ENCODE measurements at regions not wholly inside any gene's neighbourhood (a gene's known extent, or its start where the extent isn't known, plus 50 kb on each side); places are given as distances from the start of the nearest gene placed in this dataset.

- TF ChIP-seq ZNF462 (CRISPR knock-in tag; IDR thresholded peaks at IDR 0.05), result no peak
- no peak for TF ChIP-seq CREB1 (CRISPR knock-in tag; IDR thresholded peaks at IDR 0.05; ENCODE audit: low read depth)
- no peak for TF ChIP-seq STAT1 (IDR thresholded peaks at IDR 0.05; ENCODE audit: unreplicated experiment)
These were observed 249.0 kb upstream of the SALL1 start (continued) for GRCh38 chr16:51399908-51400670.

GRCh38 chr16:51394421-51394820 is 243.4 kb upstream of the SALL1 start:
- Histone ChIP-seq H3K4me1 (ENCODE audit: insufficient read depth) (peaks cover 32% of the 10 kb centered on the region), H3K9me2 (ENCODE audit: insufficient read depth) (peaks cover 6% of the 10 kb centered on the region), H3K4me2 (no peak overlapping the region), H2AFZ (no peak overlapping the region), H3K36me3 (ENCODE audit: insufficient read depth) (no peaks in the 10 kb centered on the region; the same call in 1 of the 2 replicates), H3K27me3 (ENCODE audit: insufficient read depth) (no peaks in the 10 kb centered on the region), H3K79me2 (replicated peaks; ENCODE audit: insufficient read depth) (no peaks in the 10 kb centered on the region), H3K27ac (ENCODE audit: low read depth) (no peak overlapping the region), H3F3A (replicated peaks; ENCODE audit: low read depth) (0 out of 2 replicates have a peak, but pooled peaks cover 11% of the 10 kb centered on the region), H4K20me1 (replicated peaks; ENCODE audit: insufficient read depth) (no peaks in the 10 kb centered on the region), H3K4me3 (no peak overlapping the region)
- Mint-ChIP-seq H3K27ac (no peak overlapping the region), H3K9me3 (peaks cover 26% of the 10 kb centered on the region), H3K4me1 (peaks cover 33% of the 10 kb centered on the region), H3K27me3 (ENCODE audit: insufficient read depth, low read depth, poor library complexity) (peaks cover 11% of the 10 kb centered on the region), H3K4me3 (no peak overlapping the region), H3K36me3 (ENCODE audit: low read depth) (peaks cover 17% of the 10 kb centered on the region)
- no peak for ATAC-seq
- no peak for DNase-seq (ENCODE audit: low spot score)
- TF ChIP-seq STAT1 (IDR thresholded peaks at IDR 0.05; ENCODE audit: unreplicated experiment) (no peak), CREB1 (CRISPR knock-in tag; IDR thresholded peaks at IDR 0.05; ENCODE audit: low read depth) (no peak), EZH2 (IDR thresholded peaks at IDR 0.05; ENCODE audit: low read depth, unreplicated experiment) (no peak), REST (IDR thresholded peaks at IDR 0.05; ENCODE audit: unreplicated experiment) (no peak), POLR2AphosphoS5 (IDR thresholded peaks at IDR 0.05; ENCODE audit: low read depth) (no peak), JUNB (IDR thresholded peaks at IDR 0.05; ENCODE audit: unreplicated experiment) (no peak), EZH2phosphoT487 (IDR thresholded peaks at IDR 0.05; ENCODE audit: unreplicated experiment) (no peak)
